Neural progenitor cell (in vitro differentiated cells): ENCODE measurements at regions not wholly inside any gene's neighbourhood (a gene's known extent, or its start where the extent isn't known, plus 50 kb on each side); places are given as distances from the start of the nearest gene placed in this dataset.

Source experiments
- DNase-seq: peaks from one replicate; pipeline ENCODE4 v3.0.0-alpha.2; 2016; ENCODE audit warnings: low spot score
- H2AFZ ChIP-seq: fragments of 200-600 bp; sonication (generic); replicated peaks from 2 replicates; pipeline ENCODE4 v1.6.1; 2016; ENCODE audit warnings: antibody characterized with exemption
- H3F3A ChIP-seq: fragments of 200-600 bp; sonication (generic); 2 replicates; pipeline ENCODE4 v1.6.1; 2016; ENCODE audit warnings: antibody characterized with exemption, low read depth
- H3K27ac ChIP-seq: fragments of 200-600 bp; sonication (generic); 2 replicates; pipeline ENCODE4 v1.5.1; 2016; ENCODE audit warnings: mild to moderate bottlenecking
- H3K27me3 ChIP-seq: fragments of 200-600 bp; sonication (generic); 2 replicates; pipeline ENCODE4 v1.6.1; 2016; ENCODE audit warnings: mild to moderate bottlenecking, moderate library complexity
- H3K36me3 ChIP-seq: fragments of 200-600 bp; sonication (generic); 2 replicates; pipeline ENCODE4 v1.5.1; 2016
- H3K4me1 ChIP-seq: fragments of 200-600 bp; sonication (generic); 2 replicates; pipeline ENCODE4 v1.6.1; 2016; ENCODE audit warnings: mixed run types
- H3K4me2 ChIP-seq: fragments of 200-600 bp; sonication (generic); 2 replicates; pipeline ENCODE4 v1.6.1; 2016
- H3K4me3 ChIP-seq: fragments of 200-600 bp; sonication (generic); 2 replicates; pipeline ENCODE4 v1.5.1; 2016
- H3K79me2 ChIP-seq: fragments of 200-600 bp; sonication (generic); 2 replicates; pipeline ENCODE4 v1.6.1; 2016; ENCODE audit warnings: low read depth
- H3K9ac ChIP-seq: fragments of 200-600 bp; sonication (generic); 2 replicates; pipeline ENCODE4 v1.6.1; 2016
- H3K9me3 ChIP-seq: fragments of 200-600 bp; sonication (generic); 2 replicates; pipeline ENCODE4 v1.5.1; 2016; ENCODE audit warnings: low read depth
- H4K20me1 ChIP-seq: fragments of 200-600 bp; sonication (generic); 2 replicates; pipeline ENCODE4 v1.6.1; 2016; ENCODE audit warnings: low read depth
- H3K27ac Mint-ChIP-seq: 3 replicates; pipeline ENCODE4 v1.8.0; 2021; ENCODE audit warnings: mixed read lengths
- H3K27me3 Mint-ChIP-seq: 2 replicates; pipeline ENCODE4 v1.8.0; 2022; ENCODE audit warnings: low read depth, mild to moderate bottlenecking, inconsistent platforms, moderate library complexity, mixed read lengths; ENCODE audit not compliant: insufficient read depth
- H3K36me3 Mint-ChIP-seq: 3 replicates; pipeline ENCODE4 v1.8.0; 2021; ENCODE audit warnings: mixed read lengths
- H3K4me1 Mint-ChIP-seq: 3 replicates; pipeline ENCODE4 v1.8.0; 2021; ENCODE audit warnings: mixed read lengths
- H3K4me3 Mint-ChIP-seq: 3 replicates; pipeline ENCODE4 v1.8.0; 2021; ENCODE audit warnings: mild to moderate bottlenecking, moderate library complexity, mixed read lengths
- H3K9me3 Mint-ChIP-seq: 3 replicates; pipeline ENCODE4 v1.8.0; 2020; ENCODE audit warnings: mixed read lengths
- EZH2 ChIP-seq: fragments of 200-600 bp; sonication (generic); IDR thresholded peaks from 2 replicates; pipeline ENCODE4 v1.6.1; 2017; ENCODE audit warnings: antibody characterized with exemption, mild to moderate bottlenecking, moderate library complexity
- EZH2phosphoT487 ChIP-seq: fragments of 200-600 bp; sonication (generic); IDR thresholded peaks from 2 replicates; pipeline ENCODE4 v1.6.1; 2017; ENCODE audit warnings: antibody characterized with exemption
- TF ChIP-seq, protein P1 (sequence below): fragments of 200-600 bp; sonication (generic); IDR thresholded peaks from 2 replicates; pipeline ENCODE4 v1.5.1; 2017; ENCODE audit warnings: antibody characterized with exemption, mild to moderate bottlenecking

DNA sequence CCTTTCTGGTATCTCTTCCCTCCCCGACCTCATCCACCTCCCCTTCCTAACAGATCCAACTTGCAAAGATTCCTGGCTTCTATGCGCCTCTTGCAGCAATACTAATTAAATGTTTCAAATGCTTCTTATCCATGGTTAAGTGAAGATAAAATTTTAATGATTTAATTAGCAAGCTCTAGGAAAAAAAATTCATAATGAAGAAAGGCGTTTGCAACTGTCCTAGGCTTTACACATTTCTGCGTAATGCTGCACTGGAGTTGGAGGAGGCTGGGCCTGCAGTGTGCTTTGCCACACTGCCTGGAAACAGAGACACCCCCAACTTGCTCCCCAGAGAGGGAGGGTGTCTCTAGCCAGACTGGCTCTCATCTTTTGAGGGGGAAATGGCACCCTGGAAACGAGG, 123.9 kb upstream of the CARD11 start:
- peaks cover 18% of the 10 kb centered on the region for H3K9me3 Mint-ChIP-seq
- peaks cover 15% of the 10 kb centered on the region for H3K4me1 ChIP-seq
- no peak overlapping the region for H3K4me3 Mint-ChIP-seq
- H3K79me2 ChIP-seq: no peaks in the 10 kb centered on the region
- TF ChIP-seq EZH2phosphoT487 (no peak), EZH2 (no peak)
- TF ChIP-seq, protein P1, sequence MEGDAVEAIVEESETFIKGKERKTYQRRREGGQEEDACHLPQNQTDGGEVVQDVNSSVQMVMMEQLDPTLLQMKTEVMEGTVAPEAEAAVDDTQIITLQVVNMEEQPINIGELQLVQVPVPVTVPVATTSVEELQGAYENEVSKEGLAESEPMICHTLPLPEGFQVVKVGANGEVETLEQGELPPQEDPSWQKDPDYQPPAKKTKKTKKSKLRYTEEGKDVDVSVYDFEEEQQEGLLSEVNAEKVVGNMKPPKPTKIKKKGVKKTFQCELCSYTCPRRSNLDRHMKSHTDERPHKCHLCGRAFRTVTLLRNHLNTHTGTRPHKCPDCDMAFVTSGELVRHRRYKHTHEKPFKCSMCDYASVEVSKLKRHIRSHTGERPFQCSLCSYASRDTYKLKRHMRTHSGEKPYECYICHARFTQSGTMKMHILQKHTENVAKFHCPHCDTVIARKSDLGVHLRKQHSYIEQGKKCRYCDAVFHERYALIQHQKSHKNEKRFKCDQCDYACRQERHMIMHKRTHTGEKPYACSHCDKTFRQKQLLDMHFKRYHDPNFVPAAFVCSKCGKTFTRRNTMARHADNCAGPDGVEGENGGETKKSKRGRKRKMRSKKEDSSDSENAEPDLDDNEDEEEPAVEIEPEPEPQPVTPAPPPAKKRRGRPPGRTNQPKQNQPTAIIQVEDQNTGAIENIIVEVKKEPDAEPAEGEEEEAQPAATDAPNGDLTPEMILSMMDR: no peak
- H3K36me3 Mint-ChIP-seq: peaks cover 4% of the 10 kb centered on the region
- no peak overlapping the region for H3K9ac ChIP-seq
- no peaks in the 10 kb centered on the region for H4K20me1 ChIP-seq
- peaks cover 31% of the 10 kb centered on the region for H3K4me1 Mint-ChIP-seq
- H3K4me2 ChIP-seq: no peak overlapping the region
- DNase-seq: no peak
- no peaks in the 10 kb centered on the region for H3K27me3 ChIP-seq
- no peak overlapping the region for H3K27ac ChIP-seq
- H3K27me3 Mint-ChIP-seq: peaks cover 10% of the 10 kb centered on the region
- H3K4me3 ChIP-seq: no peak overlapping the region
- H3K27ac Mint-ChIP-seq: no peak overlapping the region
- no peaks in the 10 kb centered on the region for H3K36me3 ChIP-seq
- no peaks in the 10 kb centered on the region for H3K9me3 ChIP-seq
- peak overlapping the region; percentile 34 for H2AFZ ChIP-seq
- no peaks in the 10 kb centered on the region for H3F3A ChIP-seq

DNA sequence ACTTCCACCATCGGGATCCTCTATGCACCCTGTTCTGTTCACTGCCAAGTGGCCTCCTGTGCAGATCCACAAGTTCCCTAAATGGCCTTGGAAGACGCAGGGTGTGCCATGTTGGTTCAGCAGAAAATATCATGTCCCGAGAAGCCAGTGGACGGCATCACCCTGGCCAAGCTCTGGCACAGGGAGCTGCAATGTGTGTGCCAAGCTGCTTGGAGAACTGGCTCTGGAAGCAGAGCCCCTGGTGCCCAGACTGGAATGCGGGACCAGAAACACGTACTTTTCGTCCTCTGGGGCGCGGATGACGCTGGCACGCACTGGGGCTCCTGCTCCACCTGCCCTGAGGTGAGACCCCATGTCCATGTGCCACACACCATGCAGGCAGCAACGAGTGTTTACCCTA, 124.7 kb upstream of the CARD11 start:
- peaks cover 11% of the 10 kb centered on the region for H3K27me3 Mint-ChIP-seq
- no peak overlapping the region for H3K27ac ChIP-seq
- TF ChIP-seq EZH2 (no peak), EZH2phosphoT487 (no peak)
- TF ChIP-seq, protein P1: no peak

DNA sequence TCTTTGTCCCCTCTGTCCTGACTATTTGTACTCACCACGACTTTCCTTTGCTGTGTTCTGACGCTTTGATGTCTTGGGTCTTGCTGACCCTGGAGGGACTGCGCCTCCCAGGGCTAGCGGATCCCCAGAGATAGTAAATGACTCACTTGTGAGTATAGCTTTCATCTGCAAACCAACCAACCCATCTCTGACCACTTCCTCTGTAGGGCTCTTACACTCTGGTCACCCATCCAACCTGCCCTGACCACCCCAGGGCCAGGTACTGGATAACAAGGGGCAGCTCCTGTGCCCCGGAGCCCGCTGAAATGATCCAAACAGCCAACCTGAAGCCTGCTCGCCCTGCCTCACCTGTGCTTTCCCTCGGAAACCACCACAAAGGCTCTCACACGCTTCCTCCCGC, 125.2 kb upstream of the CARD11 start:
- Mint-ChIP-seq H3K9me3 (peaks cover 11% of the 10 kb centered on the region), H3K4me1 (peaks cover 36% of the 10 kb centered on the region), H3K27me3 (peaks cover 11% of the 10 kb centered on the region), H3K27ac (no peak overlapping the region), H3K36me3 (peaks cover 2% of the 10 kb centered on the region), H3K4me3 (no peak overlapping the region)
- Histone ChIP-seq H3K36me3 (no peaks in the 10 kb centered on the region), H3K27me3 (no peaks in the 10 kb centered on the region), H3F3A (no peaks in the 10 kb centered on the region), H2AFZ (no peak overlapping the region), H3K4me2 (no peak overlapping the region), H3K4me3 (no peak overlapping the region), H4K20me1 (no peaks in the 10 kb centered on the region), H3K27ac (no peak overlapping the region), H3K9me3 (no peaks in the 10 kb centered on the region), H3K4me1 (peaks cover 15% of the 10 kb centered on the region), H3K9ac (no peak overlapping the region), H3K79me2 (no peaks in the 10 kb centered on the region)
- no peak for DNase-seq
- no peak for TF ChIP-seq EZH2phosphoT487
- TF ChIP-seq, protein P1: no peak
- no peak for TF ChIP-seq EZH2

More for the DNA sequence above, 124.7 kb upstream of the CARD11 start:
- Histone ChIP-seq H3K4me1 (peaks cover 15% of the 10 kb centered on the region), H3K79me2 (no peaks in the 10 kb centered on the region), H3K4me2 (no peak overlapping the region), H3K4me3 (no peak overlapping the region), H4K20me1 (no peaks in the 10 kb centered on the region), H3K9me3 (no peaks in the 10 kb centered on the region), H3K9ac (no peak overlapping the region), H2AFZ (no peak overlapping the region), H3K36me3 (no peaks in the 10 kb centered on the region), H3F3A (no peaks in the 10 kb centered on the region), H3K27me3 (no peaks in the 10 kb centered on the region)
- Mint-ChIP-seq H3K9me3 (peaks cover 11% of the 10 kb centered on the region), H3K4me1 (peaks cover 36% of the 10 kb centered on the region), H3K36me3 (peaks cover 2% of the 10 kb centered on the region), H3K4me3 (no peak overlapping the region), H3K27ac (no peak overlapping the region)
- DNase-seq: no peak
